ENCODE measurements at regions not wholly inside any gene's neighbourhood (a gene's known extent, or its start where the extent isn't known, plus 50 kb on each side); places are given as distances from the start of the nearest gene placed in this dataset.

DNA sequence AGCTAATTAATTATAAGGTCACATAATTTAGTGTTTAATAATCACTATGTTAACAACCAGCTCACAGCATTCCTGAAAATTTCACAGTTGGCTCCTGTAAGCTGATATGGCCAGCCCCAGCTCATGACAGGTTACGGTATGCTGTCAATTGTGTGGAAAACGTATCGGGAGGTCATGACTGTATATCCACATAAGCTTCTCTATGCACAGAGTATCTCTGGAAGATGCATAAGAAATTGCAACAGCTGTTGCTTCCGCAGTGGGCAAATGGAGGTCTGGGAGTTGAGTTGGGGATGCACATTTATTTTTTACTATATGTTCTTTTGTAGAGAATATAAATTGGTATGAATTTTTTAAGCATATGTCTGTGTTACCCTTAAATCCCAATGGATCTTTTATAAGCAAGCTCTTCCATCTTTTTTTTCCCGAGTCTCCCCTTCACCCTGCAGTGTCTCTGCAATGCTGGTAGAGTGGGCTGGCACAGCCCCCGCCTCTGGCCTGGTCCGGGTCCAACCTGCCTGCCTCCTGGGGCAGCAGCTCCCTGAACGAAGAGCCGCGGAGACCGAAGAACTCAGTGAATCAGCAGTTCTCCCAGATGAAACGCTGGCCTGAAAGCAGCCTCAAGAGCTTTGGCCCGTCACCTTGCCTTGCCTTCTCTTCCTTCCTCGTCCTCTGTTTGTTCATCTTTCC is 139.9 kb upstream of the CDYL start:
- TF ChIP-seq CTCF (IDR thresholded peaks at IDR 0.05; ENCODE audit: poor library complexity, severe bottlenecking) (no peak), MXI1 (conservative IDR thresholded peaks at IDR 0.05; ENCODE audit: poor library complexity, severe bottlenecking) (no peak), REST (IDR thresholded peaks at IDR 0.05; ENCODE audit: borderline replicate concordance) (no peak), EP300 (conservative IDR thresholded peaks at IDR 0.05; ENCODE audit: poor library complexity, severe bottlenecking) (no peak), EZH2 (IDR thresholded peaks at IDR 0.05; ENCODE audit: borderline replicate concordance, insufficient read depth, low read length, poor library complexity, severe bottlenecking) (no peak), POLR2AphosphoS5 (IDR thresholded peaks at IDR 0.05) (no peak), TAF1 (IDR thresholded peaks at IDR 0.05; ENCODE audit: low read depth) (no peak), SMC3 (conservative IDR thresholded peaks at IDR 0.05; ENCODE audit: poor library complexity) (no peak)
